ENCODE measurements at regions not wholly inside any gene's neighbourhood (a gene's known extent, or its start where the extent isn't known, plus 50 kb on each side); places are given as distances from the start of the nearest gene placed in this dataset.
"Not testable (repeated sequence)": the region's sequence is repeated elsewhere in the genome, so short reads cannot be mapped to it uniquely, and the experiment has no call there.

DNA sequence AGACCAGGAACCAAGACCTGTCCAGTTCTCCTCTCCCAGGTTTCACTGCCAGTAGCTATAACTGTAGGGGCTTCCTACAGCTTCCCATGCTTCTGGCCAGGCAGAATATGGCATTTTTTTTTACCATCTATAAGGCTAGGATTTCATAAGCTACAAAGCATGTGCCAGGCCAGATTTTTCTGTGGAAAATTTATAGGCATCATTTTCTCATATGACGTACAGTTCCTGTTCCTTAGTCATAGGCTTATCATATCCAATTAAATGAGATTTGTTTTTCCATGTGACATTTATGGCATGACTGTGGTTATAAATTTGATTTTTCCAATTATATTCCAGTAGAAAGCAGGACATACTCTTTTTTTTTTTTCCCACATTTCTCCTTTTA, 208.6 kb upstream of the NPY start:
- Histone ChIP-seq H3K9me3 (ENCODE audit: control insufficient read depth in 2 of 2, insufficient read depth in 1 of 2, low read length in 1 of 2) (no peaks in the 10 kb centered on the region), H3K4me3 (ENCODE audit: low read length in 2 of 2) (no peak overlapping the region), H3K27ac (ENCODE audit: low read depth in 1 of 2, low read length in 1 of 2) (no peak overlapping the region), H3K27me3 (ENCODE audit: control insufficient read depth in 2 of 2, insufficient read depth in 1 of 2, low read length in 1 of 2) (no peaks in the 10 kb centered on the region), H3K4me1 (ENCODE audit: control insufficient read depth in 2 of 2, insufficient read depth in 2 of 2, low read length in 2 of 2) (no peaks in the 10 kb centered on the region), H3K36me3 (ENCODE audit: control insufficient read depth in 2 of 2, insufficient read depth in 2 of 2, low read length in 1 of 2) (no peaks in the 10 kb centered on the region)
- 96% methylated on average over 1 of the region's 1 CpG for WGBS
- no peak for DNase-seq (ENCODE audit: low read depth in 6 of 9, low spot score in 9 of 9)

DNA sequence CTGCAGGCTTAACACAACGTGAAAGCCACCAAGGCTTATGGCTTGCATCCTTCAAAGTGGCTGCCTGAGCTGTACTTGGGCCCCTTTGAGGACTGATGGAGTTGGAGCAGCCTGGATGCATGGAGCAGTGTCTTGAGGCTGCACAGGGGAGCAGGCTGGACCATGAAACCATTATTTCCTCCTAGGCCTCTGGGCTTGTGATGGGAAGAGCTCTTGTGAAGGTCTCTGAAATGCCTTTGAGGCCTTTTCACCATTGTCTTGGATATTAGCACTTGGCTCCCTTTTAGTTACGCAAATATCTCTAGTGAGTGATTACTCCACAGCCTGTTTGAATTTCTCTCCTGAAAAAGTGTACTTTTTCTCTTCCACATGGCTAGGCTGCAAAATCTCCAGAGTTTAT, 201.2 kb upstream of the NPY start:
- Histone ChIP-seq H3K36me3 (ENCODE audit: control insufficient read depth in 2 of 2, insufficient read depth in 2 of 2, low read length in 1 of 2) (no peaks in the 10 kb centered on the region), H3K9me3 (ENCODE audit: control insufficient read depth in 2 of 2, insufficient read depth in 1 of 2, low read length in 1 of 2) (peaks cover 0 to 9% of the 10 kb centered on the region in 2 donors), H3K4me1 (ENCODE audit: control insufficient read depth in 2 of 2, insufficient read depth in 2 of 2, low read length in 2 of 2) (no peaks in the 10 kb centered on the region), H3K4me3 (ENCODE audit: low read length in 2 of 2) (no peak overlapping the region), H3K27ac (ENCODE audit: low read depth in 1 of 2, low read length in 1 of 2) (no peak overlapping the region), H3K27me3 (ENCODE audit: control insufficient read depth in 2 of 2, insufficient read depth in 1 of 2, low read length in 1 of 2) (no peaks in the 10 kb centered on the region)
- 81% methylated on average over 2 of the region's 2 CpGs for WGBS
- no peak for DNase-seq (ENCODE audit: low read depth in 6 of 9, low spot score in 9 of 9)

DNA sequence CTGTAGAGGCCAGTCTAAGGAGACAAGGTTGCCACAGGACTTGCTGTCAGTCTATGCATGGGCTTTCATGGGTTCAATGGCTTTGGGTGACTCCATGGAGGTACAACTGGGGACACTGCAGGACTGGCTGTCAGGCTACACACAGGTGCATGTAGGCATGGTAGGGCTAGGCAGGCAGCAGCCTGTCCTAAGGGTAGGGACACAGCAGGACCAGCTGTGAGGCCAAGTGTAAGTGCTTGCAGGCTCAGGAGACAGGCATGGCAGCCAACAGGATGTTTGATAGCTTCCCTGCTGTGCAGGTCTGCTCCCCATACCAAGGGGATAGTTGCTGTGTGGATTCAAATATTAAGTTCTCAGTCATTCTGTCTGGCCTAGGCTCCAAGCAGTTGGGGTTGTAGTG, 181.0 kb upstream of the NPY start:
- H3K4me3 ChIP-seq (ENCODE audit: low read length in 2 of 2), result no peak overlapping the region
- H3K9me3 ChIP-seq (ENCODE audit: control insufficient read depth in 2 of 2, insufficient read depth in 1 of 2, low read length in 1 of 2), result no peaks in the 10 kb centered on the region
- no peak for DNase-seq (ENCODE audit: low read depth in 6 of 9, low spot score in 9 of 9)
- H3K36me3 ChIP-seq (ENCODE audit: control insufficient read depth in 2 of 2, insufficient read depth in 2 of 2, low read length in 1 of 2), result no peaks in the 10 kb centered on the region
- no peaks in the 10 kb centered on the region for H3K27me3 ChIP-seq (ENCODE audit: control insufficient read depth in 2 of 2, insufficient read depth in 1 of 2, low read length in 1 of 2)
- no peaks in the 10 kb centered on the region for H3K4me1 ChIP-seq (ENCODE audit: control insufficient read depth in 2 of 2, insufficient read depth in 2 of 2, low read length in 2 of 2)
- H3K27ac ChIP-seq (ENCODE audit: low read depth in 1 of 2, low read length in 1 of 2), result no peak overlapping the region

DNA sequence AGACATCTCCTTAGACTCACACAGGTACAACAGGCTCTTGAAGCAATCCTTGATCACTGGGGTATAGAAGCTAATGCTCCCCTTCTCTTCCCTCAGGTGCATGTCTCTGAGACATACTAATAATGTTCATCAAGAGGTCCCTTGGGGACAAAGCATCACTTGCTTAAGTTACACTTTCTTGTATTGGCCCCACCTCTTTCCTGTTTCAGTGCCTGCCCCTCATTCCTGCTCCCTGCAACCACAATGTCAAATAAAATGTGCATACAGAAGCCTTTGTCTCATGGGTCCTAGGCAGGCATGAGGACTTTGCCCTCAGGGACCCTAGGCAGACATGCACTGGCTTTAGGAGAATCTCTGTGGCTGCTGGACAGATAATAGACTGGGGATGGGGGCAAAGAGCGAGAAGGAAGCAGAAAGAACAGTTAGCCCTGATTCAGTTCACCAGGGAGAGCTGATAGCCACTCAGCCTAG, 175.0 kb upstream of the NPY start:
- Histone ChIP-seq H3K27ac (ENCODE audit: low read depth in 1 of 2, low read length in 1 of 2) (no peak overlapping the region), H3K36me3 (ENCODE audit: control insufficient read depth in 2 of 2, insufficient read depth in 2 of 2, low read length in 1 of 2) (no peaks in the 10 kb centered on the region), H3K4me3 (ENCODE audit: low read length in 2 of 2) (no peak overlapping the region), H3K9me3 (ENCODE audit: control insufficient read depth in 2 of 2, insufficient read depth in 1 of 2, low read length in 1 of 2) (no peaks in the 10 kb centered on the region), H3K4me1 (ENCODE audit: control insufficient read depth in 2 of 2, insufficient read depth in 2 of 2, low read length in 2 of 2) (no peaks in the 10 kb centered on the region), H3K27me3 (ENCODE audit: control insufficient read depth in 2 of 2, insufficient read depth in 1 of 2, low read length in 1 of 2) (no peaks in the 10 kb centered on the region)
- no peak for DNase-seq (ENCODE audit: low read depth in 6 of 9, low spot score in 9 of 9)
- 85% methylated on average over 1 of the region's 1 CpG for WGBS

DNA sequence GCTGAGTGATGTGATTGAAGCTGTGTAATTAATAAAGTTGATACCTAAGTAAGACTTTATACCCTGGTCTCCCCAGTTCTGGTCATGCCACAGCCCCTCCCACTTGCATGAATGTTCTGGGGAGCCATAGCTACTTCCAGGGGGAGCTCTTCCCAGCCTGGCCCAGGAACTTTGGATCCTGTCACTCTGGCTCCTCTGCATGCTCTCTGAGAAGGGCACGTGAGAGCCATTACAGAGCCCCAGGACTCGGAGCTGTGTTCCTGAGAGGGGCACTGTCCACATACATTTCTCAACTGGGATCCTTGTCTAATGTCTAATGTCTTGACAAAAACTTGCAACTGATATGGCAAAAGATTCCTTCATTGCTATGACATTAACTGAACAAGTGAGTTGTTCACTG, 173.9 kb upstream of the NPY start:
- H3K4me3 ChIP-seq (ENCODE audit: low read length in 2 of 2), result no peak overlapping the region
- H3K36me3 ChIP-seq (ENCODE audit: control insufficient read depth in 2 of 2, insufficient read depth in 2 of 2, low read length in 1 of 2), result no peaks in the 10 kb centered on the region
- no peaks in the 10 kb centered on the region for H3K9me3 ChIP-seq (ENCODE audit: control insufficient read depth in 2 of 2, insufficient read depth in 1 of 2, low read length in 1 of 2)
- 90% methylated on average over 2 of the region's 2 CpGs for WGBS
- no peaks in the 10 kb centered on the region for H3K4me1 ChIP-seq (ENCODE audit: control insufficient read depth in 2 of 2, insufficient read depth in 2 of 2, low read length in 2 of 2)
- DNase-seq (ENCODE audit: low read depth in 6 of 9, low spot score in 9 of 9), result no peak
- H3K27ac ChIP-seq (ENCODE audit: low read depth in 1 of 2, low read length in 1 of 2), result no peak overlapping the region
- no peaks in the 10 kb centered on the region for H3K27me3 ChIP-seq (ENCODE audit: control insufficient read depth in 2 of 2, insufficient read depth in 1 of 2, low read length in 1 of 2)

DNA sequence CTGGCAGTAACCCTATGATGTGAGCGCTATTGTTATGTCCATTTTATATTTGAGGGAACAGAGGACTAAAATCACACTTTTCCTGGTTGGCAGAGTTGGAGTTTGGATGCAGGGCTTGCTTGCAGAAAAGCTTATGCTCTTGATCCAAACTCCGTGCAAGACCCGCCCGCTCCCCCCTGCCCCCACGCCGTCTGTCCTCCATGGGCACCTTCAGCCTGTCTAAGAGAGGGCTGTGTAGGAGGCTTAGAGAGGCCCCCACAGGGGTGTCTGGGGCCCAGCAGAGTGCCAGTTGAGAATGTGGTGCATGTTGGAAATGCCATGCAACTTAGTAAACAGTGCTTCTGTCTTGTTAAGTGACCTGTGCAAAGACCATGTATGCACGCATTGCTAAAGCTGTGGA, 170.5 kb upstream of the NPY start:
- H3K36me3 ChIP-seq (ENCODE audit: control insufficient read depth in 2 of 2, insufficient read depth in 2 of 2, low read length in 1 of 2), result no peaks in the 10 kb centered on the region
- DNase-seq (ENCODE audit: low read depth in 6 of 9, low spot score in 9 of 9), result no peak
- H3K4me1 ChIP-seq (ENCODE audit: control insufficient read depth in 2 of 2, insufficient read depth in 2 of 2, low read length in 2 of 2), result no peaks in the 10 kb centered on the region
- H3K9me3 ChIP-seq (ENCODE audit: control insufficient read depth in 2 of 2, insufficient read depth in 1 of 2, low read length in 1 of 2), result no peaks in the 10 kb centered on the region
- H3K27me3 ChIP-seq (ENCODE audit: control insufficient read depth in 2 of 2, insufficient read depth in 1 of 2, low read length in 1 of 2), result no peaks in the 10 kb centered on the region
- no peak overlapping the region for H3K4me3 ChIP-seq (ENCODE audit: low read length in 2 of 2)
- no peak overlapping the region for H3K27ac ChIP-seq (ENCODE audit: low read depth in 1 of 2, low read length in 1 of 2)
- WGBS, result 96% methylated on average over 7 of the region's 7 CpGs

DNA sequence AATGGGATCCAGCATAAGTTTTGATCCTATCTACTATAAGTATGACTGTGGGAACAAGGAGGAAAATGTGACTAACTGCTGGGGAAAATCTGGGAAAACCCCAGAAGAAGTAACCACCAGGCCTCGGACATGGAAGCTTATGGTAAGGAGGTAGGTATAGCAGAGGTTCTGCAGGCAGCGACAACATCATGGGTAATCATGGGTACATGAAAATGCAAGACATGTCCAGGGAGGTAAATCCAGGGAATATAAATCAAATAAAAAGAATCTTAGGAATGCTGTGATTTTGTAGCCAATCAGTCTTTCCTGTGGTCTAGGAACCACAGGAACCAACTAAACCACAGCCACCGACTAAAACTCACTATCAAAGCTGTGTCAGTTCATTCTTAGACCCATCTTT, 168.3 kb upstream of the NPY start:
- no peak overlapping the region for H3K27ac ChIP-seq (ENCODE audit: low read depth in 1 of 2, low read length in 1 of 2)

DNA sequence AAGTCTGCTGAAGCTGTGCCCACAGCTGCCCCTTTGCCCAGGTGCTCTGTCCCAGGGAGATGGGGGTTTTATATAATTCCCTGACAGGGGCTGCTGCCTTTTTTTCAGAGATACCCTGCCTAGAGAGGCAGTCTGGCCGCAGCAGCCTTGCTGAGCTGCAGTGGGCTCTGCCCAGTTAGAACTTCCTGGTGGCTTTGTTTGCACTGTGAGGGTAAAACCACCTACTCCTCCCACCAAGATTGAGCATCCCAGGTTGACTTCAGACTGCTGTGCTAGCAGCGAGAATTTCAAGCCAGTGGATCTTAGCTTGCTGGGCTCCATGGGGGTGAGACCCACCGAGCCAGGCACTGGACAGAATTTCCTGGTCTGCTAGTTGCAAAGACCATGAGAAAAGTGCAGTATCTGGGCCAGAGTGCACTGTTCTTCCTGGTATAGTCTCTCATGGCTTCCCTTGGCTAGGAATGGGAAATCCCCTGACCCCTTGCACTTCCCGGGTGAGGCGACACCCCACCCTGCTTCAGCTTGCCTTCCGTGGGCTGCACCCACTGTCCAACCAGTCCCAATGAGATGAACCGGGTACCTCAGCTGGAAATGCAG, 166.0 kb upstream of the NPY start:
- H3K4me3 ChIP-seq (ENCODE audit: low read length in 2 of 2); H3K27ac ChIP-seq (ENCODE audit: low read depth in 1 of 2, low read length in 1 of 2); H3K27me3 ChIP-seq (ENCODE audit: control insufficient read depth in 2 of 2, insufficient read depth in 1 of 2, low read length in 1 of 2); H3K36me3 ChIP-seq (ENCODE audit: control insufficient read depth in 2 of 2, insufficient read depth in 2 of 2, low read length in 1 of 2); H3K9me3 ChIP-seq (ENCODE audit: control insufficient read depth in 2 of 2, insufficient read depth in 1 of 2, low read length in 1 of 2); DNase-seq (ENCODE audit: low read depth in 6 of 9, low spot score in 9 of 9); H3K4me1 ChIP-seq (ENCODE audit: control insufficient read depth in 2 of 2, insufficient read depth in 2 of 2, low read length in 2 of 2): not testable (repeated sequence)
- 85% methylated on average over 7 of the region's 7 CpGs for WGBS

More for the DNA sequence above, 168.3 kb upstream of the NPY start:
- 69% methylated on average over 3 of the region's 3 CpGs for WGBS
- H3K4me3 ChIP-seq (ENCODE audit: low read length in 2 of 2), result no peak overlapping the region
- no peaks in the 10 kb centered on the region for H3K4me1 ChIP-seq (ENCODE audit: control insufficient read depth in 2 of 2, insufficient read depth in 2 of 2, low read length in 2 of 2)
- no peak for DNase-seq (ENCODE audit: low read depth in 6 of 9, low spot score in 9 of 9)
- H3K36me3 ChIP-seq (ENCODE audit: control insufficient read depth in 2 of 2, insufficient read depth in 2 of 2, low read length in 1 of 2), result no peaks in the 10 kb centered on the region
- H3K27me3 ChIP-seq (ENCODE audit: control insufficient read depth in 2 of 2, insufficient read depth in 1 of 2, low read length in 1 of 2), result no peaks in the 10 kb centered on the region
- no peaks in the 10 kb centered on the region for H3K9me3 ChIP-seq (ENCODE audit: control insufficient read depth in 2 of 2, insufficient read depth in 1 of 2, low read length in 1 of 2)

DNA sequence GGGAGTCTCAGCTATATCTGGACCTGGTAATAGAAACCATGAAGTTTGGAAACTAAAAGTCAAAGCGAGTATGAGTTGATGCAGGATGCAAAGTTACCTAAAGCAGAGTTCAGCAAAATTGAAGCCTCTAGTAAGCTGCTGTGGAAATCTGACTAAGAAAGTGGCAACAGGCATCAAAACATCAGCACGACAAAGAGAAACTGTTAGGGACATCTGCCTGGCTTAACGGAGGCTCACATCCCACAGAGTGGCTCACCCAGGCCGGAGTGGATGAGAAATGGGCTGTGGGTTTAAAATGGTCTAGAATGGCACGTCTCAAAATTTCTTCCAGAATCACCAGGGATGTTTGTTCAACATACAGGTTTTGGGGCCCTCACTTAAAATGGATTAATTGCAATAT, 164.1 kb upstream of the NPY start:
- no peak for DNase-seq (ENCODE audit: low read depth in 6 of 9, low spot score in 9 of 9)
- Histone ChIP-seq H3K27me3 (ENCODE audit: control insufficient read depth in 2 of 2, insufficient read depth in 1 of 2, low read length in 1 of 2) (peaks cover 0 to 2% of the 10 kb centered on the region in 2 donors), H3K4me1 (ENCODE audit: control insufficient read depth in 2 of 2, insufficient read depth in 2 of 2, low read length in 2 of 2) (no peaks in the 10 kb centered on the region), H3K36me3 (ENCODE audit: control insufficient read depth in 2 of 2, insufficient read depth in 2 of 2, low read length in 1 of 2) (no peaks in the 10 kb centered on the region), H3K27ac (ENCODE audit: low read depth in 1 of 2, low read length in 1 of 2) (no peak overlapping the region), H3K9me3 (ENCODE audit: control insufficient read depth in 2 of 2, insufficient read depth in 1 of 2, low read length in 1 of 2) (no peaks in the 10 kb centered on the region), H3K4me3 (ENCODE audit: low read length in 2 of 2) (no peak overlapping the region)
- WGBS, result 89% methylated on average over 5 of the region's 5 CpGs

DNA sequence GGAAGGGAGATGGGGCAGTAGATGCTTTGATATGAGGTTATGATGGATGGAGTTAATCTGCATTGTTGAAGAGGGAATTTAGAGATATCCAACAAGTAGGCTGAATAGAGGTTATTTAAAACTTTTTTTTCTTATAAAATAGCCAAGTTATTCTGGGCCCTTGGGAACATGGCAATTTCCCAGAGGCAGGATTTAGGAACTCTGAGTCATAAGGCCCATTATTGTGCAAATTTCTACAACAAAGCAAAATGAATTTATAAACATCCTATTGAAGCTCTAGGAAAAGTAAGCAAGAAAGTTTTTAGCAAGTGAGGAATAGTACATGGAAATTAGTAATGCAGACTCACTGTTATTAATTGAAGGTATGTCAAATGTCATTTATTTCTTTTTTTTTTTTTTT, 160.9 kb upstream of the NPY start:
- Histone ChIP-seq H3K27me3 (ENCODE audit: control insufficient read depth in 2 of 2, insufficient read depth in 1 of 2, low read length in 1 of 2) (peaks cover 0 to 2% of the 10 kb centered on the region in 2 donors), H3K36me3 (ENCODE audit: control insufficient read depth in 2 of 2, insufficient read depth in 2 of 2, low read length in 1 of 2) (no peaks in the 10 kb centered on the region), H3K4me1 (ENCODE audit: control insufficient read depth in 2 of 2, insufficient read depth in 2 of 2, low read length in 2 of 2) (no peaks in the 10 kb centered on the region), H3K4me3 (ENCODE audit: low read length in 2 of 2) (no peak overlapping the region), H3K9me3 (ENCODE audit: control insufficient read depth in 2 of 2, insufficient read depth in 1 of 2, low read length in 1 of 2) (no peaks in the 10 kb centered on the region), H3K27ac (ENCODE audit: low read depth in 1 of 2, low read length in 1 of 2) (no peak overlapping the region)
- DNase-seq (ENCODE audit: low read depth in 6 of 9, low spot score in 9 of 9), result no peak
